ENCODE measurements at regions not wholly inside any gene's neighbourhood (a gene's known extent, or its start where the extent isn't known, plus 50 kb on each side); places are given as distances from the start of the nearest gene placed in this dataset.
"Not testable (repeated sequence)": the region's sequence is repeated elsewhere in the genome, so short reads cannot be mapped to it uniquely, and the experiment has no call there.

- DNase-seq = not testable (repeated sequence)
These were observed 4034.6 kb upstream of the TPTE start for GRCh38 chr21:6486821-6487220.

GRCh38 chr21:6492691-6493090 lies 4028.7 kb upstream of the TPTE start:
- DNase-seq = not testable (repeated sequence)

- DNase-seq = not testable (repeated sequence)
These were observed 4027.4 kb upstream of the TPTE start for GRCh38 chr21:6493957-6494356.

- DNase-seq = not testable (repeated sequence)
These were observed 4025.0 kb upstream of the TPTE start for GRCh38 chr21:6496356-6496755.

GRCh38 chr21:6498716-6499115 lies 4022.7 kb upstream of the TPTE start:
- peak; percentile 0 for DNase-seq

GRCh38 chr21:6499128-6499826 lies 4022.1 kb upstream of the TPTE start:
- DNase-seq = peak; percentile 68

GRCh38 chr21:6499866-6500265 lies 4021.5 kb upstream of the TPTE start:
- DNase-seq = not testable (repeated sequence)

GRCh38 chr21:6500681-6501080 lies 4020.7 kb upstream of the TPTE start:
- not testable (repeated sequence) for DNase-seq

GRCh38 chr21:6506167-6506894 lies 4015.1 kb upstream of the TPTE start:
- not testable (repeated sequence) for DNase-seq

- DNase-seq = not testable (repeated sequence)
These were observed 4013.8 kb upstream of the TPTE start for GRCh38 chr21:6507632-6508031.

- not testable (repeated sequence) for DNase-seq
These were observed 3999.6 kb upstream of the TPTE start for GRCh38 chr21:6521777-6522176.

GRCh38 chr21:6526213-6526612 lies 3995.2 kb upstream of the TPTE start:
- DNase-seq = not testable (repeated sequence)

- not testable (repeated sequence) for DNase-seq
These were observed 3990.7 kb upstream of the TPTE start for GRCh38 chr21:6530655-6531054.

GRCh38 chr21:6533261-6533660 lies 3988.1 kb upstream of the TPTE start:
- not testable (repeated sequence) for DNase-seq

- DNase-seq = not testable (repeated sequence)
These were observed 3983.1 kb upstream of the TPTE start for GRCh38 chr21:6538320-6538719.

GRCh38 chr21:6539688-6540087 lies 3981.7 kb upstream of the TPTE start:
- DNase-seq = not testable (repeated sequence)

GRCh38 chr21:6541036-6541435 lies 3980.3 kb upstream of the TPTE start:
- not testable (repeated sequence) for DNase-seq

GRCh38 chr21:6545288-6545687 lies 3976.1 kb upstream of the TPTE start:
- not testable (repeated sequence) for DNase-seq

- DNase-seq = not testable (repeated sequence)
These were observed 3970.3 kb upstream of the TPTE start for GRCh38 chr21:6551045-6551444.

GRCh38 chr21:6553505-6554376 lies 3967.6 kb upstream of the TPTE start:
- DNase-seq = not testable (repeated sequence)

- DNase-seq = not testable (repeated sequence)
These were observed 3967.0 kb upstream of the TPTE start for GRCh38 chr21:6554377-6554864.

- not testable (repeated sequence) for DNase-seq
These were observed 3964.9 kb upstream of the TPTE start for GRCh38 chr21:6556516-6556915.

GRCh38 chr21:6557415-6557814 lies 3964.0 kb upstream of the TPTE start:
- not testable (repeated sequence) for DNase-seq
